GM21723 (cell line): ENCODE measurements at regions not wholly inside any gene's neighbourhood (a gene's known extent, or its start where the extent isn't known, plus 50 kb on each side); places are given as distances from the start of the nearest gene placed in this dataset.
"Not testable (repeated sequence)": the region's sequence is repeated elsewhere in the genome, so short reads cannot be mapped to it uniquely, and the experiment has no call there.

Experiments
- ATAC-seq: cut with Tn5 transposase; IDR thresholded peaks from one replicate; pipeline ENCODE4 v1.9.1; 2021; ENCODE audit warnings: mild to moderate bottlenecking, moderate library complexity; ENCODE audit not compliant: unreplicated experiment

- no peak for ATAC-seq
Observed at GRCh38 chr3:159501029-159501428, 487.6 kb upstream of the IL12A start.

GRCh38 chr3:159502986-159503385, 485.6 kb upstream of the IL12A start:
- no peak for ATAC-seq

GRCh38 chr3:159510988-159511387, 477.6 kb upstream of the IL12A start:
- not testable (repeated sequence) for ATAC-seq

- no peak for ATAC-seq
Observed at GRCh38 chr3:159513444-159513843, 475.2 kb upstream of the IL12A start.

- no peak for ATAC-seq
Observed at GRCh38 chr3:159513867-159514380, 474.7 kb upstream of the IL12A start.

GRCh38 chr3:159517105-159517504, 471.5 kb upstream of the IL12A start:
- no peak for ATAC-seq

- no peak for ATAC-seq
Observed at GRCh38 chr3:159520638-159521037, 468.0 kb upstream of the IL12A start.

- ATAC-seq: no peak
Observed at GRCh38 chr3:159522276-159522675, 466.4 kb upstream of the IL12A start.

- no peak for ATAC-seq
Observed at GRCh38 chr3:159528251-159528895, 460.3 kb upstream of the IL12A start.

- no peak for ATAC-seq
Observed at GRCh38 chr3:159532577-159532976, 456.1 kb upstream of the IL12A start.

- ATAC-seq: no peak
Observed at GRCh38 chr3:159534496-159534895, 454.1 kb upstream of the IL12A start.

- ATAC-seq: no peak
Observed at GRCh38 chr3:159536876-159537275, 451.8 kb upstream of the IL12A start.

- ATAC-seq: no peak
Observed at GRCh38 chr3:159538507-159538906, 450.1 kb upstream of the IL12A start.

GRCh38 chr3:159540882-159541495, 447.6 kb upstream of the IL12A start:
- no peak for ATAC-seq

GRCh38 chr3:159548675-159549335, 439.8 kb upstream of the IL12A start:
- ATAC-seq: no peak

- ATAC-seq: no peak
Observed at GRCh38 chr3:159555205-159555604, 433.4 kb upstream of the IL12A start.

GRCh38 chr3:159559771-159560170, 428.9 kb upstream of the IL12A start:
- ATAC-seq: no peak

- ATAC-seq: no peak
Observed at GRCh38 chr3:159560214-159560979, 428.2 kb upstream of the IL12A start.

- ATAC-seq: no peak
Observed at GRCh38 chr3:159565313-159565712, 423.3 kb upstream of the IL12A start.

- no peak for ATAC-seq
Observed at GRCh38 chr3:159583662-159584061, 405.0 kb upstream of the IL12A start.

GRCh38 chr3:159584421-159584820, 404.2 kb upstream of the IL12A start:
- no peak for ATAC-seq
